22Rv1 (cell line): ENCODE measurements at regions not wholly inside any gene's neighbourhood (a gene's known extent, or its start where the extent isn't known, plus 50 kb on each side); places are given as distances from the start of the nearest gene placed in this dataset.

Experiments used
- CTCF ChIP-seq: fragments of 450-650 bp; IDR thresholded peaks from 2 replicates; pipeline ENCODE4 v1.5.1; 2017; ENCODE audit warnings: mild to moderate bottlenecking
- ZFX ChIP-seq: fragments of 450-650 bp; IDR thresholded peaks from 2 replicates; pipeline ENCODE4 v1.6.1; 2017; ENCODE audit warnings: antibody characterized with exemption, borderline replicate concordance

DNA sequence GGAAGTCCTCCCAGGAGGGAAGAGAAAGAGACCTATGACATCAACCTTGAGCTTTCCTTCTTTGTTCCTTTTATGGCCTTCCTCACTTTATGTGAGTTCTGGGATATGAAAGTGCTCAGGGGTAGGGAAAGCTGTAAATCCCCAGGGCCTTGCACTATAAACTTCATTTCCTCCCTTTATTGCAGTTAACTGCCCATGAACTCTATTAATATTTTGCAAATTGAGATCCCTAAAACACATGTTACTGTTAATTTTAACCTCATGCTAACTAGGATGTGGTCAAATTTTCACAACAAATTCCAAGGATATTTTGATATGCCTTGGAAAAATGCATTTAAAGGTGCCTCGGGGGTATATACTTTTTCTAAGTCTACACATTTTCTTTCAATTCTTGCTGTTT, 359.9 kb downstream of the OSR1 start:
- TF ChIP-seq CTCF (no peak), ZFX (no peak)
